ENCODE measurements at regions not wholly inside any gene's neighbourhood (a gene's known extent, or its start where the extent isn't known, plus 50 kb on each side); places are given as distances from the start of the nearest gene placed in this dataset.
A peak's percentile ranks its signal among the peaks of the same experiment; 100 is the strongest.

DNA sequence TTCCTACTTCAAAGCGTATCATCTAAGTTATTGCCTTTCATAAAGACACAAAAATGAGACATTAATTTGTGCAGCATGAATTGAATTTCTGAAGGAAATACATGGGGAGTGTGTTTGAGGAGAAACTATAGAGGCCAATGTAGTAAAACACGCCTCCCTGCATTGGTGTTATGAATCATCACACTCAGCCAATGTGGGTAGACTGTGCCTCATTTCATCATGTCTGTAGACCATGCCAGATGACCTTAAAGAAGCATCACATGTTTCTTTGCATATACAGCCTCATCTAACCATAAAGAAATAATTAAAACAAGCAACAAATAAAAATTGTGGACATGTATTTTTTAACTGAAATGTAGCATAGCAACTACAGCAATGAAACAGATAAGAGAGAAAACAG is 486.0 kb upstream of the ADAMTS9 start:
- DNase-seq = no peak
- Mint-ChIP-seq H3K9me3 (no peaks in the 10 kb centered on the region), H3K27ac (no peak overlapping the region), H3K4me3 (no peak overlapping the region), H3K4me1 (peaks cover 25% of the 10 kb centered on the region), H3K27me3 (ENCODE audit: insufficient read depth) (no peaks in the 10 kb centered on the region), H3K36me3 (ENCODE audit: low read depth) (no peaks in the 10 kb centered on the region)
- no peaks in the 10 kb centered on the region for H3K27me3 ChIP-seq (ENCODE audit: control insufficient read depth, insufficient read depth, low read length, poor library complexity, severe bottlenecking)
- no peaks in the 10 kb centered on the region for H3K9me3 ChIP-seq (ENCODE audit: control insufficient read depth, low read length)
- no peak overlapping the region for H3K4me3 ChIP-seq (ENCODE audit: low read length)
- peaks cover 4% of the 10 kb centered on the region for H3K4me1 ChIP-seq (ENCODE audit: control insufficient read depth, insufficient read depth, low read length)
- TF ChIP-seq, protein P1, sequence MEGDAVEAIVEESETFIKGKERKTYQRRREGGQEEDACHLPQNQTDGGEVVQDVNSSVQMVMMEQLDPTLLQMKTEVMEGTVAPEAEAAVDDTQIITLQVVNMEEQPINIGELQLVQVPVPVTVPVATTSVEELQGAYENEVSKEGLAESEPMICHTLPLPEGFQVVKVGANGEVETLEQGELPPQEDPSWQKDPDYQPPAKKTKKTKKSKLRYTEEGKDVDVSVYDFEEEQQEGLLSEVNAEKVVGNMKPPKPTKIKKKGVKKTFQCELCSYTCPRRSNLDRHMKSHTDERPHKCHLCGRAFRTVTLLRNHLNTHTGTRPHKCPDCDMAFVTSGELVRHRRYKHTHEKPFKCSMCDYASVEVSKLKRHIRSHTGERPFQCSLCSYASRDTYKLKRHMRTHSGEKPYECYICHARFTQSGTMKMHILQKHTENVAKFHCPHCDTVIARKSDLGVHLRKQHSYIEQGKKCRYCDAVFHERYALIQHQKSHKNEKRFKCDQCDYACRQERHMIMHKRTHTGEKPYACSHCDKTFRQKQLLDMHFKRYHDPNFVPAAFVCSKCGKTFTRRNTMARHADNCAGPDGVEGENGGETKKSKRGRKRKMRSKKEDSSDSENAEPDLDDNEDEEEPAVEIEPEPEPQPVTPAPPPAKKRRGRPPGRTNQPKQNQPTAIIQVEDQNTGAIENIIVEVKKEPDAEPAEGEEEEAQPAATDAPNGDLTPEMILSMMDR (conservative IDR thresholded peaks at IDR 0.05) = no peak
- no peaks in the 10 kb centered on the region for H3K36me3 ChIP-seq (ENCODE audit: control insufficient read depth, insufficient read depth, low read length)
- H3K9ac ChIP-seq (ENCODE audit: extremely low read depth, low read length, poor library complexity, severe bottlenecking) = no peak overlapping the region
- WGBS, 2 experiments (ENCODE audit: insufficient coverage in 1 of 2, insufficient read length in 1 of 2) = 80 to 93% methylated on average over 1 to 2 of the region's 2 CpGs
- H3K27ac ChIP-seq (ENCODE audit: low read depth, low read length) = no peak overlapping the region

DNA sequence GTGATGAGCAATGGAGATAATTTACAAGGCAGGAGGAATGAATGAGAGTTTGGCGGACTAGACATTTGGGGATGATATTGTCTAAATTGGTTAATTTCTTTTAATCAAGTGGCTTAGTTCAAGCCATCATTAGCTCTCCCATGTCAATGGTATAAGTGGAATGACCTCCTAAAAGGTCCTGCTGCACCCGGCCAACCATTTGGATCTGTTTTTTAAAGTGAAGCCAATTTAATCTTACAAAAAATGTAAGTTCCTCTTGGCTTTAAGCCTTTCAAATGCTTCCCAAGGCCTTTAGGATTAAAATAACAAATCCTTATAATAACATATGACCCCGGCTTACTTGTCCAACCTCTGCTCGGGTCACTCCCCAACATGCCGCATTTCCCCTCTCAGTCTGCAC is 484.4 kb upstream of the ADAMTS9 start:
- no peak overlapping the region for H3K4me3 Mint-ChIP-seq
- no peaks in the 10 kb centered on the region for H3K9me3 Mint-ChIP-seq
- Histone ChIP-seq H3K9ac (ENCODE audit: extremely low read depth, low read length, poor library complexity, severe bottlenecking) (no peak overlapping the region), H3K4me3 (ENCODE audit: low read length) (no peak overlapping the region), H3K9me3 (ENCODE audit: control insufficient read depth, low read length) (no peaks in the 10 kb centered on the region), H3K4me1 (ENCODE audit: control insufficient read depth, insufficient read depth, low read length) (no peaks in the 10 kb centered on the region), H3K27ac (ENCODE audit: low read depth, low read length) (no peak overlapping the region), H3K36me3 (ENCODE audit: control insufficient read depth, insufficient read depth, low read length) (no peaks in the 10 kb centered on the region), H3K27me3 (ENCODE audit: control insufficient read depth, insufficient read depth, low read length, poor library complexity, severe bottlenecking) (no peaks in the 10 kb centered on the region)
- 89 to 91% methylated on average over 5 of the region's 5 CpGs for WGBS, 2 experiments (ENCODE audit: insufficient coverage in 1 of 2, insufficient read length in 1 of 2)
- no peaks in the 10 kb centered on the region for H3K27me3 Mint-ChIP-seq (ENCODE audit: insufficient read depth)
- DNase-seq = no peak
- no peaks in the 10 kb centered on the region for H3K36me3 Mint-ChIP-seq (ENCODE audit: low read depth)
- peaks cover 12% of the 10 kb centered on the region for H3K4me1 Mint-ChIP-seq
- no peak overlapping the region for H3K27ac Mint-ChIP-seq
- TF ChIP-seq, protein P1 (conservative IDR thresholded peaks at IDR 0.05) = no peak

DNA sequence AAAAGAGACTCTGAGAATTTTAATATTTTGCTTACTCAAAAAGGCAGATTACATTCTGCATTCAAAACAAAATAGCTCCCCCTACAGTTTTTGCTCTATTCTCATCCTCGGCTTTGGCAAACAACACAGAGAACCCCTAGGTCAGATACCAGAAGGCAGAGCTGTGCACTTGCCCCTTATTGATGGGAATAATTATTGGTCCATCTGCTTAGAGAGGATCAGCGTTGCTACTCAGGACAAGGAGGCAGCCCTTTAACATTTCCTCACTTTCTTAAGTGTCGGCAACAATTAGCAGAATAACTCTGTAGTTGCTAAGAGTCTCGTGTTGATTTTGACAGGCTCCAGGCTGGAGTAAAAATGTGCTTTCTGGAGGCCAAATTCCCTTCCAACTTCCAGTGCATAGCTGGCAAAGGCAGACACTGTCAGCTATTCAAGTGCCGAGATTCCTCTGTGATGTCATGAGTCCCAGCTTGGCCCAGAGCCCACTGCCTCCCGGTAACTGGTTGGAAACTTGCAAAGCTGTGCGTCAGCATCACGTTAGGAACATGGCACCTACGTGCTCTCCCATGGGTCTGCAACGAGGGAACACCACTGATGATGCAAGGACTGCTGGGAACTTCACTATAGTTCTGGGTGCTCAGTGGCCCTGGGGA is 482.7 kb upstream of the ADAMTS9 start:
- Mint-ChIP-seq H3K4me1 (peaks cover 9% of the 10 kb centered on the region), H3K4me3 (no peak overlapping the region), H3K9me3 (no peaks in the 10 kb centered on the region), H3K27me3 (ENCODE audit: insufficient read depth) (no peaks in the 10 kb centered on the region), H3K27ac (peak overlapping the region; percentile 23), H3K36me3 (ENCODE audit: low read depth) (no peaks in the 10 kb centered on the region)
- Histone ChIP-seq H3K4me3 (ENCODE audit: low read length) (no peak overlapping the region), H3K4me1 (ENCODE audit: control insufficient read depth, insufficient read depth, low read length) (no peaks in the 10 kb centered on the region), H3K27me3 (ENCODE audit: control insufficient read depth, insufficient read depth, low read length, poor library complexity, severe bottlenecking) (no peaks in the 10 kb centered on the region), H3K27ac (ENCODE audit: low read depth, low read length) (no peak overlapping the region), H3K9ac (ENCODE audit: extremely low read depth, low read length, poor library complexity, severe bottlenecking) (no peak overlapping the region), H3K9me3 (ENCODE audit: control insufficient read depth, low read length) (no peaks in the 10 kb centered on the region), H3K36me3 (ENCODE audit: control insufficient read depth, insufficient read depth, low read length) (no peaks in the 10 kb centered on the region)
- WGBS, 2 experiments (ENCODE audit: insufficient coverage in 1 of 2, insufficient read length in 1 of 2) = 80 to 86% methylated on average over 9 to 10 of the region's 10 CpGs
- no peak for DNase-seq
- TF ChIP-seq, protein P1 (conservative IDR thresholded peaks at IDR 0.05) = peak; percentile 78

Measured in endodermal cell (in vitro differentiated cells).